DND-41 (cell line): ENCODE measurements at regions not wholly inside any gene's neighbourhood (a gene's known extent, or its start where the extent isn't known, plus 50 kb on each side); places are given as distances from the start of the nearest gene placed in this dataset.

ENCODE experiments used
- CTCF ChIP-seq: IDR thresholded peaks from 2 replicates; pipeline ENCODE4 v1.5.1; 2012; ENCODE audit warnings: borderline replicate concordance, low read length, moderate library complexity, mild to moderate bottlenecking; ENCODE audit not compliant: poor library complexity, severe bottlenecking; ENCODE audit errors: extremely low read depth
- EZH2 ChIP-seq: IDR thresholded peaks from 3 replicates; pipeline ENCODE4 v1.6.1; 2012; ENCODE audit warnings: borderline replicate concordance, low read depth, mild to moderate bottlenecking, moderate library complexity, low read length, inconsistent platforms; ENCODE audit not compliant: severe bottlenecking

GRCh38 chr6:134752445-134752844 lies 197.5 kb downstream of the ALDH8A1 start:
- TF ChIP-seq CTCF = no peak
- no peak for TF ChIP-seq EZH2
